IPS-20b (cell line): ENCODE measurements at regions not wholly inside any gene's neighbourhood (a gene's known extent, or its start where the extent isn't known, plus 50 kb on each side); places are given as distances from the start of the nearest gene placed in this dataset.

Source experiments
- H3K27ac ChIP-seq: one replicate; pipeline ENCODE4 v1.5.1; 2013; ENCODE audit warnings: low read length
- H3K27me3 ChIP-seq: 2 replicates; pipeline ENCODE4 v1.6.1; 2013; ENCODE audit warnings: mild to moderate bottlenecking, low read length, inconsistent platforms; ENCODE audit not compliant: insufficient read depth
- H3K36me3 ChIP-seq: 2 replicates; pipeline ENCODE4 v1.6.1; 2013; ENCODE audit warnings: low read depth, mild to moderate bottlenecking, inconsistent platforms, low read length, moderate library complexity; ENCODE audit not compliant: insufficient read depth
- H3K4me1 ChIP-seq: 2 replicates; pipeline ENCODE4 v1.6.1; 2013; ENCODE audit warnings: mild to moderate bottlenecking, control low read depth, inconsistent platforms, low read length, moderate library complexity; ENCODE audit not compliant: insufficient read depth
- H3K4me3 ChIP-seq: 2 replicates; pipeline ENCODE4 v1.5.1; 2013; ENCODE audit warnings: mild to moderate bottlenecking, low read length, inconsistent platforms
- H3K9ac ChIP-seq: 2 replicates; pipeline ENCODE4 v1.6.1; 2013; ENCODE audit warnings: low read depth, mild to moderate bottlenecking, inconsistent platforms, low read length, moderate library complexity
- H3K9me3 ChIP-seq: 2 replicates; pipeline ENCODE4 v1.6.1; 2013; ENCODE audit warnings: mild to moderate bottlenecking, low read depth, low read length, inconsistent platforms; ENCODE audit not compliant: insufficient read depth

DNA sequence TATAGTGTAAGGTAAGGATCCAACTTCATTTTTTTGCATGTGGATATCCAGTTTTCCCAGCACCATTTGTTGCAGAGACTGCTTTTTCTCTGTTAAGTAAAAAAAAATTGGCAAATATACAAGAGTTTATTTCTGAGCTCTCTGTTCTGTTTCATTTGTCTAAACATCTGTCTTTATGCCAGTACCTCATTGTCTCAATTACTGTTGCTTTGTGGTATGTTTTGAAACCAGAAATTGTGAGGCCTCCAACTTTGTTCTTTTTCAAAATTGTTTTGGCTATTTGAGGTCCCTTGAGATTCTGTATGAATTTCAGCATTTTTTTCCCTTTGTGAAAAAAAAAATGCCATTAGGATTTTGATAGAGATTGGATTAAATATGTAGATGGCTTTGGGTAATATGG, 150.5 kb downstream of the MINAR1 start:
- Histone ChIP-seq H3K36me3 (no peaks in the 10 kb centered on the region), H3K27me3 (no peaks in the 10 kb centered on the region), H3K27ac (no peak overlapping the region), H3K9me3 (no peaks in the 10 kb centered on the region), H3K4me1 (no peaks in the 10 kb centered on the region), H3K9ac (no peak overlapping the region), H3K4me3 (no peak overlapping the region)

DNA sequence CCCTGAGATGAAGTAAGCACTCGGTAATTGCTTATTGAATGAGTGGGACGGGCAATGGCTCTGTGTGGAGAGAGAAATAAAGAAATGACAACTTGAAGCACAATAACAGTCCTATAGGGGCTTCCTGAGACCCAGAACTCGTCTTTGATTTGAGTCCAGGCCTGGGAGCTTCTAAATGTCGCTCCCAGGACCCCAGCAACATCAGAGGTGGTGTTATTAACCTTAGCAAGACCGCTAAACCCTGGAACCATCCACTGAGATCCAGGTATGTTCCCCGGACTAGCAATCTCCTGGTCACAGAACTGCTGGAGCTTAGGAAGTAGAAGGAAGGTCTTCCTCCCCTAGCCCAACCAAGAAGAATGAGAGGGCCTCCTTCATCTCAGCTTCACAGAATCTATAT, 160.0 kb downstream of the MINAR1 start:
- H3K4me3 ChIP-seq = no peak overlapping the region
- no peaks in the 10 kb centered on the region for H3K27me3 ChIP-seq
- H3K9ac ChIP-seq = no peak overlapping the region
- H3K36me3 ChIP-seq = no peaks in the 10 kb centered on the region
- no peak overlapping the region for H3K27ac ChIP-seq
- H3K9me3 ChIP-seq = no peaks in the 10 kb centered on the region
- H3K4me1 ChIP-seq = no peaks in the 10 kb centered on the region

DNA sequence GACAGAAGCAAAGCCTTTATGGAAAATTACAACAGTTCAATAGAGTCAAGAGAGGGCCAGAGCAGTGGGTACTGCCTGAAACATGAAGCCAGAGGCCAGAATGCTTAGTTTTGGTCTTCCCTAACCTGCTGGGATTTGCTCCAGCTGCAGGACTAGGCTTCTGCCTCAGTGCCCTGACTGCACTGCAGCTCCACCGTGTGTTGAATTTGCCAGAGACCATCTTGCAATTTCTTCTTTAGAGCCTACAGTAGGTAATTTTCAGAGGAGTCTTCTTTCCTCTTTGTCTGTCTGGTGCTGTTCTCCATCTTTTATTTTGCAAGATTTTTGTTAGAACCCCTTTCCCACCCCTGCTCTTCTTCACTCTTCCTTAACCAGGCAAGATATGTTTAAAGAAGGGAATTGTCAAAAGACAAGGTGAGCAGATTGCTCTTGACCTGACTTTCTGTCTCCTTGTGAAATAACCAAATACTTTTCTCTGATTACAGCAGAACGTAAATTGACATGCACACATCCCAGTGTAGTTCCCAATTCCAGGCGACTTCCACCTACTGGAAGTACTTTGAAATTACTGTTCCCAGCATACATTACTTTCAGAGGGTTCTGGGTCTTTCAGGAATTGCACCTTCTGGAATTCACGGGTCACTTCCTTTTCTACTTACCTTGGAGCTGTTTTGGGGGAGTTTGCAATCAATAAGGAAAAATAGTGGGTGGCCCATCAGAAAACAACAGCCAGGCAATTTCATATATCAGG, 161.2 kb downstream of the MINAR1 start:
- Histone ChIP-seq H3K9ac (no peak overlapping the region), H3K4me1 (no peaks in the 10 kb centered on the region), H3K36me3 (no peaks in the 10 kb centered on the region), H3K27ac (no peak overlapping the region), H3K4me3 (no peak overlapping the region), H3K27me3 (no peaks in the 10 kb centered on the region), H3K9me3 (no peaks in the 10 kb centered on the region)

DNA sequence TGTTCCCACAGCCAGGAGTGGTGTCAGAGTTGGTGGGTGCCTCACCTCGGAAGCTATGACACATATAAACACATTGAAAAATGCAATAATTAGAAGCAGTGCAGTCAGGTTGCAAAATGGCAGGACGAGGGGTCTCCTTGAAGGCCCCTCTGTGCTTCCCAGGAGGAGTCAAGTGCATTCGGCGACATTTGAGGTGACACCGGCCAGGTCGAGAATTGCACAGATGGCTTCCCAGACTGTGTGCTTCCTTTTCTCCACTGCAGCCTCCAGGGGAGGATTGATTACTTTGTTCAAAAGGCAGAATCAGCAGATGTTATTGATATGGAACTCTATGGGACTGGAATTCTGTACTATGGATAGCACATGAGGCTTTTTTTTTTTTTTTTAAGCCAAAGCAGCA, 163.2 kb downstream of the MINAR1 start:
- no peaks in the 10 kb centered on the region for H3K4me1 ChIP-seq
- H3K36me3 ChIP-seq = no peaks in the 10 kb centered on the region
- no peak overlapping the region for H3K27ac ChIP-seq

DNA sequence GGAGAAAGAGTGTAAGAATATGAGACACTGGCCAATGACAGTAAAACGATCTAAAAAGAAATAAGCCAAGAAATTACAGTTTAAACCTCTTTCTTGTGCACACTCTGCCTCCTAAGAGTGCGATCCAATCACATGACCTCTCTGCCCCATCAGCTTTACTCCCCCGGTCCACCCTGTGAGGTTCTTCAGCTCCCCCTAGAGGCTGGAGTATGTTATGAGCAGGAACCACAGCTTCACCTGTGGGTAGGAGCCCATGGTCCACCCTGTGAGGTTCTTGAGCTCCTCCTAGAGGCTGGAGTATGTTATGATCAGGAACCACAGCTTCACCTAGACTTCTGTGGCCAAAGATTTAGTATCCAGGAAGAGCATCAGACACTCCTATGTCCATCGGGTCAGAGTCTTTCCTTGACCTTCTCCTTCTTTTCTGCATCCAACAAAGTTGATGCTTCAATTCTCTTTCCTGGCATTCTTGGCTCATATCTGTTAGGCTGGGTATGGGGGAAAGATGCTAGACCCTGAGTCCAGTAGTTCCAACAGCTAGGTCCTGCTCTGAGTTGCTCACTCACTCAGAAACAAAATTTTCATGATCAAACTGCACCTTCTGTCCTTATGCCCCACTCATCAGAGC, 164.0 kb downstream of the MINAR1 start:
- H3K4me3 ChIP-seq = no peak overlapping the region

More for the DNA sequence above, 163.2 kb downstream of the MINAR1 start:
- Histone ChIP-seq H3K9ac (no peak overlapping the region), H3K4me3 (no peak overlapping the region), H3K9me3 (no peaks in the 10 kb centered on the region), H3K27me3 (no peaks in the 10 kb centered on the region)

DNA sequence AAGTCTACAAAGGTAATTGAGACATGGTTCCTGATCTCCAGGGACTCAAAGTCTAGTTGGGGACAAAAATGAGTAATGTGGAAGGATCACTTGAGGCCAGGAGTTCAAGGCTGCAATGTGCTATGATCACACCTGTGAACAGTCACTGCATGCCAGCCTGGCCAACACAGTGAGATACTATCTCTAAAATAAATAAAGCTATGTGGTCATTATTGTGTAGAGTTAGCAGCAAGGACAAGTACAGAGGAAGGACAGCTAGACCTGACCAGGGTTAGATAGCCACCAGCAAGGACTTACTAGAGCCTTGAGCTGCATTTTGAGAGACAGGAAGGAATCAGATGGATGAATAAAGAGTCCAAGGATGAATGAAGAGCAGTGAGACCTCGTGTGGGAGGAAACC, 166.5 kb downstream of the MINAR1 start:
- no peak overlapping the region for H3K9ac ChIP-seq
- H3K27me3 ChIP-seq = no peaks in the 10 kb centered on the region
- H3K36me3 ChIP-seq = no peaks in the 10 kb centered on the region
- H3K4me1 ChIP-seq = no peaks in the 10 kb centered on the region
- H3K4me3 ChIP-seq = no peak overlapping the region
- no peaks in the 10 kb centered on the region for H3K9me3 ChIP-seq
- H3K27ac ChIP-seq = no peak overlapping the region

More for the DNA sequence above, 164.0 kb downstream of the MINAR1 start:
- Histone ChIP-seq H3K36me3 (no peaks in the 10 kb centered on the region), H3K9ac (no peak overlapping the region), H3K9me3 (no peaks in the 10 kb centered on the region), H3K4me1 (no peaks in the 10 kb centered on the region), H3K27ac (no peak overlapping the region), H3K27me3 (no peaks in the 10 kb centered on the region)

DNA sequence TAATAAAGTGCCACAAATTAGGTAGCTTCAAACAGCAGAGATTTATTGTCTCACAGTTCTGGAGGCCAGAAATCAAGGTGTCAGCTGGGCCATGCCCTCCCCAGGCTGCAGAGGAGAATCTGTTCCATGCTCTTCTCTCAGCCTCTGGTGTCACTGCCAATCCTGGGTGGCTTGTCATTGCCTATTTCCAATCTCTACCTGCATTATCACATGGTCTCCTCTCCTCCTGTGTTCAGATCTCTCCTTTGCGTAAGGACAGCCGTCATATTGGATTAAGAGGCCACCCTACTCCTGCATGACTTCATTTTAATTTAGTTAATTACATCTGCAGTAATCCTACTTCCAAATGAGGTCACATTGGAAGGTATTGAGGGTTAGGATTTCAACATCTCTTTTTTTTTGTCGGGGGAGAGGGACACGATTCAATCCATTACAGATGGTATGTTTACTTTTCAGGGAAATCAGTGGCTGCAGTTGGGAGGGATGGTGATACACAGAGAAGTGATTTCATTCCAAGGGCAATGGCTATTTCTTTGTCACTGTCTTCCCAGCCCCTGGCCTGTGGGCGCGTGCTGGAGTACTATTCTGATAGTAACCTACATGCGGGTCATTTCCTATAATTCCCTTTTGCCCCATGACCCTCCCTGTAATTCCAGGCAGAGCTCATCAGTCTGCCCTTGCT, 169.4 kb downstream of the MINAR1 start:
- H3K36me3 ChIP-seq = no peaks in the 10 kb centered on the region
- no peak overlapping the region for H3K4me3 ChIP-seq
- H3K27me3 ChIP-seq = no peaks in the 10 kb centered on the region
- no peaks in the 10 kb centered on the region for H3K4me1 ChIP-seq
- H3K27ac ChIP-seq = no peak overlapping the region
- no peak overlapping the region for H3K9ac ChIP-seq
- H3K9me3 ChIP-seq = no peaks in the 10 kb centered on the region

DNA sequence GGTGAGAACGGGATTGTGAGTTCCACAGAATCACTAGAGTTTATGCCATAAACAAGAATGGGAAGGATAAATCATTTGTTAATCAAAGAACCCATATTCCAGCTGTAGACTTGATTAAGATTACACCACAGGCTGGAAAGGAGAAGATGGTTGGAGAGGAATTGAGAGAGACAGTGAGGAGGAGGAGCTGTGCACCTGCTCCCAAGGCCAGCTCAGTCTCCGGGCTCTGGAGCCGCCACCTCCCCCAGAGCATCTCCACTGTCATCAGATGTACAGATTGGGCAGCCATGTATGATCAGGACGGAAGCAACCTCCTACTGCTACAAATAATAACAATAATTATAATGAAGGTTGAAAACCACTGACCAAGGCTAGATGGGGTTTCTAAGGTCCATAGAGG, 170.0 kb downstream of the MINAR1 start:
- Histone ChIP-seq H3K27ac (no peak overlapping the region), H3K27me3 (no peaks in the 10 kb centered on the region), H3K36me3 (no peaks in the 10 kb centered on the region), H3K4me1 (no peaks in the 10 kb centered on the region), H3K9me3 (no peaks in the 10 kb centered on the region), H3K9ac (no peak overlapping the region), H3K4me3 (no peak overlapping the region)

DNA sequence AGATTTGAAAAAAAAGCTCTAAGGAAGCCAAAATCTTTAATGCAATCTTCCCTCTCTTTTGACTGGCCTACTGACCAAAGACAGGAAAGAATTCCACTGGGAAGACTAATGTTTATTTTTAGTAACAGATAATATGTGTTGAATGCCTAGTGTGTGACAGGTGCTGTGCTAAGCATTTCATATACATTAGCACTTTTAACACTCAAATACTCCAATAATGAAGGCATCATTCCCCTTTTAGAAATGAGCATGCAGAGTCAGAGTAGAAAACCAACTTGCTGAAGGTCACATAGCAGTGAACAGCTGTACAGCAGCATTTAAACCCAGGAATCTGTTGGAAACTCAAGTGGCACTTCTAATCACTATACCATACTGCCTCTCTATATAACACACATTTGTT, 170.6 kb downstream of the MINAR1 start:
- Histone ChIP-seq H3K9ac (no peak overlapping the region), H3K9me3 (no peaks in the 10 kb centered on the region), H3K27ac (no peak overlapping the region), H3K4me1 (no peaks in the 10 kb centered on the region), H3K36me3 (no peaks in the 10 kb centered on the region), H3K4me3 (no peak overlapping the region), H3K27me3 (no peaks in the 10 kb centered on the region)

DNA sequence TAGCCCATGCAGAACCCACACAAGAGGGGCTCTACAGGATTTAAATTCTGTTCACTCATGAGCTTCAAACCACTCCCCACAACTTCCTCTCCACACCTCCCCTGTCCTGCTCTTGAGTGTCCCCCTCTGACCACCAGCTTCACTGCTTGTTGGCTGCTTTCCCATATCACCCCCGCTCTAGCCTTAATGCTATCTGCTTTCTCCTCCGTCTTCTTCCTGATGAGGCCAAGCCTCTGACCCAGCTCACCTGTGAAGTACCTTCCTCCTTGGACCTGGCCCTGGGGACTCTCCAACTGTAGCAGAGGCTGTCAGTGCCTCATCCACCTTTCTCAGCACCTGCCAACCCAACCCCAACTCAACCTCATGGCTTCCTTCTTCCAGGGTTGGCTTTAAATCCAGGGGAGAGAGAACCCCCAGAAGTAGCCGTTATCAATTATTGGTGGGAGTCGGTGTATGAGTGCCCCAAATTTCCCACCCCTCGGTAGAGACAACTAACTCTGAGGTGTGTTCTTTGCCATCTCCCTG, 174.8 kb downstream of the MINAR1 start:
- Histone ChIP-seq H3K9ac (no peak overlapping the region), H3K4me1 (no peaks in the 10 kb centered on the region), H3K36me3 (no peaks in the 10 kb centered on the region), H3K27me3 (no peaks in the 10 kb centered on the region), H3K27ac (no peak overlapping the region), H3K9me3 (no peaks in the 10 kb centered on the region; the same call in 1 of the 2 replicates), H3K4me3 (no peak overlapping the region)

DNA sequence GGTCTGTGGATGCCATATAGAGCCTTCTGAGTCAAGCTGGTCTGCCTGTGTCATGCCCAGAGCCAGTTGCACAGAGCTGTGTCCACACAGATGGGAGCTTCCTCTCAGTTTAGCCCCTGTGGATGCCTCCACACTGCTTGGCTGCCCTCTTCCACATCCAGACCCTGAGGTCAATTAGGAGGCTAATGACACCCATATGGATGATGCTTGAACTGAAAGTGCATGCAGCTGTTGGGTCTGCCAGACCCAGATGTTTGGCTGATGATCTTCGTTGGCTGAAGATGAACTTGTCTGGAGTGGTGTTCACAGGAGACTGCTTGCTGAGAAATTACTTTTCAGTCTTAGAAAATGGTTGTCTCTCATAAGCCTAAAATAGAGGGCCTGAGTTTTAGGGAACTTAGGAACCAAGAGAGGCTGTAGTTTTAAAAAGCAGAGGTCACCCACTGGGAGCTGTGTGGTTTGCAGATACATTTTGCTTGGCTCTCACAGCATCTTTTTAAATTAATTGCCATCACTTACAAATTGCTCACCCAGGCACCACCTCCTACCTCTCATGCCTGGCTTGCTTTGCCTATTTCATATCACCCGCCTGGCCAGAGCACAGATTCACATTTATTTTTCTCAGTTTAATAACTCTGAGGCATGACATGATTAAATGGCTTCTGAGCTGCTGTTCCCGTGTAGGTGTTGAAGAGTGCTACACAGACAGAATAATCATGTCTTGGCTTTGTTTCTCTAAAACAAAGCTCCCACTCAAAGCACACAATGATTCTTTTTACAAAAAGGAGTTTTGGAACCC, 176.1 kb downstream of the MINAR1 start:
- Histone ChIP-seq H3K9me3 (no peaks in the 10 kb centered on the region; the same call in 1 of the 2 replicates), H3K27me3 (no peaks in the 10 kb centered on the region), H3K27ac (no peak overlapping the region), H3K36me3 (no peaks in the 10 kb centered on the region), H3K4me3 (no peak overlapping the region), H3K4me1 (no peaks in the 10 kb centered on the region), H3K9ac (no peak overlapping the region)
